ENCODE measurements at regions not wholly inside any gene's neighbourhood (a gene's known extent, or its start where the extent isn't known, plus 50 kb on each side); places are given as distances from the start of the nearest gene placed in this dataset.

DNA sequence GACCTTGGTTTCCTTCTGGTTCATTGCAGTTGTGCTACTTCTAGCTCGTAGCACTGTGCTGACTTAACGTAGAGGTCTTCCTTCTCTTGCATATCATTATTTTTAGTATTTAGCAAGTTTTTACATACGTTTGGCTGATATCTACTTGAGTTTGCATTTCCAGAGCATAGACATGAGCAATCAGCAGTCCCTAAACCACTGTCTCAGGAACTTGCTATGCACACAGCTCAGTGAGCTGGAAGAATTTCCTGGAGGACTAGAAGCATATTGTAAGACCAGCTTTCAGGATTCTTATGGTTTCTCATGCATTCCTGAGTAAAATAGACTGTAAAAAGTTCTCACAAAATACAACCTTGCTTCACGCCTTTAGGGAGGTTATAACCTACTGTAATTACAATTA is 226.7 kb upstream of the PDGFD start:
- TF ChIP-seq CTCF (conservative IDR thresholded peaks at IDR 0.05 in 1 of 2, IDR thresholded peaks at IDR 0.05 in 1 of 2; ENCODE audit: extremely low read depth in 1 of 2, insufficient read depth in 1 of 2, low read depth in 1 of 2, low read length in 2 of 2) = no peak
- TF ChIP-seq EZH2 (IDR thresholded peaks at IDR 0.05; ENCODE audit: borderline replicate concordance, low read length) = no peak
